Right atrium auricular region (tissue), 2 donors: ENCODE measurements at regions not wholly inside any gene's neighbourhood (a gene's known extent, or its start where the extent isn't known, plus 50 kb on each side); places are given as distances from the start of the nearest gene placed in this dataset.

Experiments
- DNase-seq: peaks from one replicate; pipeline ENCODE4 v3.0.0-alpha.2; 2019; ENCODE audit warnings: low spot score
- H3K27ac ChIP-seq, 2 donors: fragments of 200-600 bp; sonication (generic); 1 replicate in 1 of 2; 2 replicates in 1 of 2; pipeline ENCODE4 v1.5.1; 2016 to 2019
- H3K27me3 ChIP-seq, 2 donors: fragments of 200-600 bp; sonication (generic); one replicate each; pipeline versions ENCODE4 v1.5.1 to v1.6.0; 2017 to 2019
- H3K36me3 ChIP-seq: fragments of 200-600 bp; sonication (generic); one replicate; pipeline ENCODE4 v1.5.1; 2016
- H3K4me1 ChIP-seq, 2 donors: fragments of 200-600 bp; sonication (generic); one replicate each; pipeline versions ENCODE4 v1.5.1 to v1.6.0; 2017 to 2019
- H3K4me3 ChIP-seq, 2 donors: fragments of 200-600 bp; sonication (generic); 1 replicate in 1 of 2; 2 replicates in 1 of 2; pipeline ENCODE4 v1.5.1; 2017 to 2019; ENCODE audit warnings: mild to moderate bottlenecking in 1 of 2, moderate library complexity in 1 of 2
- H3K9me3 ChIP-seq, 2 donors: fragments of 200-600 bp; sonication (generic); one replicate each; pipeline ENCODE4 v1.5.1; 2019
- TF ChIP-seq, protein P1 (sequence below), 2 donors: fragments of 200-600 bp; sonication (generic); IDR thresholded peaks; one replicate each; pipeline ENCODE4 v1.5.1; 2019; ENCODE audit warnings: antibody characterized with exemption in 2 of 2

DNA sequence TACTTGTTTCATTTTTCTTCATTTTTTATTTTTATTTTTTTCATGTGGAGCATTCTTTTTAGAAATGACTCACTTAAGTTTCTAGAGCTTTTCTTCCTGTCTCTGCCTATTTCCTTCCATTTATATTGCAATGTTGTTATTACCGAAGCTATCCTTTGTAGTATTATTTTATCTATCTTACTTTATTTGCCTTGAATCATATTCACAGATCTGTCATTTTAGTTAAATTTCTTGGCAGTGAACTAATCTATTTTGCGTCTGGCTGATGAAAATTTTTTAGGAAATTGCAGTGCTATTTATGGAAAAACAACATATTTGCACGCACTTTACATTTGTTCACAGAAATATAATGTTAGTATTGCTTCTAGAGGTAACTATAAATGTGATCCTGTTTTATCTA is 956.9 kb upstream of the SLC39A10 start:
- no peaks in the 10 kb centered on the region for H3K9me3 ChIP-seq
- H3K4me1 ChIP-seq, result no peaks in the 10 kb centered on the region
- H3K27ac ChIP-seq, result no peak overlapping the region
- DNase-seq, result no peak
- H3K4me3 ChIP-seq, result no peak overlapping the region
- no peaks in the 10 kb centered on the region for H3K27me3 ChIP-seq
- no peaks in the 10 kb centered on the region for H3K36me3 ChIP-seq
- TF ChIP-seq, protein P1, sequence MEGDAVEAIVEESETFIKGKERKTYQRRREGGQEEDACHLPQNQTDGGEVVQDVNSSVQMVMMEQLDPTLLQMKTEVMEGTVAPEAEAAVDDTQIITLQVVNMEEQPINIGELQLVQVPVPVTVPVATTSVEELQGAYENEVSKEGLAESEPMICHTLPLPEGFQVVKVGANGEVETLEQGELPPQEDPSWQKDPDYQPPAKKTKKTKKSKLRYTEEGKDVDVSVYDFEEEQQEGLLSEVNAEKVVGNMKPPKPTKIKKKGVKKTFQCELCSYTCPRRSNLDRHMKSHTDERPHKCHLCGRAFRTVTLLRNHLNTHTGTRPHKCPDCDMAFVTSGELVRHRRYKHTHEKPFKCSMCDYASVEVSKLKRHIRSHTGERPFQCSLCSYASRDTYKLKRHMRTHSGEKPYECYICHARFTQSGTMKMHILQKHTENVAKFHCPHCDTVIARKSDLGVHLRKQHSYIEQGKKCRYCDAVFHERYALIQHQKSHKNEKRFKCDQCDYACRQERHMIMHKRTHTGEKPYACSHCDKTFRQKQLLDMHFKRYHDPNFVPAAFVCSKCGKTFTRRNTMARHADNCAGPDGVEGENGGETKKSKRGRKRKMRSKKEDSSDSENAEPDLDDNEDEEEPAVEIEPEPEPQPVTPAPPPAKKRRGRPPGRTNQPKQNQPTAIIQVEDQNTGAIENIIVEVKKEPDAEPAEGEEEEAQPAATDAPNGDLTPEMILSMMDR (IDR thresholded peaks at IDR 0.05), result no peak

DNA sequence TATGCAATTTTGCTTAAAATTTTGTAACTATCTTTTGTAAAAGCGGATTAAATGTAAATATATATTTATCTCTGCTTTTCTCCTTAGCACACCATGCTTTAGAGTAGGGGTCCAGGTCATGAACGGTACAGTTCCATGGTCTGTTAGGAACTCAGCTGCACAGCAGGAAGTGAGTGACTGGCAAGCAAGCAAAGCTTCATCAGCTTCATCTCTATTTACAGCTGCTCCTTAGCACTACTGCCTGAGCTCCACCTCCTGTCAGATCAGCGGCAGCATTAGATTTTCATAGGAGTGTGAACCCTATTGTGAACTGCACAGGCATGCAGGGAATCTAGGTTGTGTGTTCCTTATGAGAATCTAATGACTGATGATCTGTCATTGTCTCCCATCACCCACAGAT is 959.0 kb upstream of the SLC39A10 start:
- H3K9me3 ChIP-seq, result no peaks in the 10 kb centered on the region
- no peak for DNase-seq
- no peak overlapping the region for H3K4me3 ChIP-seq
- H3K36me3 ChIP-seq, result no peaks in the 10 kb centered on the region
- TF ChIP-seq, protein P1 (IDR thresholded peaks at IDR 0.05), result no peak
- no peak overlapping the region for H3K27ac ChIP-seq
- no peaks in the 10 kb centered on the region for H3K27me3 ChIP-seq
- no peaks in the 10 kb centered on the region for H3K4me1 ChIP-seq

DNA sequence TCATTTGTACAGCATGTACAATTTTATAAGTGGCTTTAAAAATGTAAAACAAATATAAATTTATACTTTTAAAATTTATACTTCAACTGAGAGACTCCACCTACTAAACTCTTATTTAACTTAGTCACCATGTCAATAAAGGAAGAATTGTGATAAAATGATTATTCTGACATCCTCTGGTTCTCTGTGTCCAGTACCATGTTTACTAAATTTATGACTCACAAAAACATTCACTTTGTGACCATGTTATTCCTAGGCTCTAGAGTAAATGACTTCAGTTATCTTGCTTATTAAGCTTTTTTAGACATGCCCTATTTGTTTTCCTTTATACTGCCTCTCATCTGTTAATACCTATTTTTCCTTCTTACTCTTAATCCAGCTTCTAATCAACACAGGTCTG is 959.6 kb upstream of the SLC39A10 start:
- Histone ChIP-seq H3K4me1 (no peaks in the 10 kb centered on the region), H3K9me3 (no peaks in the 10 kb centered on the region), H3K27me3 (no peaks in the 10 kb centered on the region), H3K4me3 (no peak overlapping the region), H3K36me3 (no peaks in the 10 kb centered on the region), H3K27ac (no peak overlapping the region)
- TF ChIP-seq, protein P1 (IDR thresholded peaks at IDR 0.05), result no peak
- no peak for DNase-seq

DNA sequence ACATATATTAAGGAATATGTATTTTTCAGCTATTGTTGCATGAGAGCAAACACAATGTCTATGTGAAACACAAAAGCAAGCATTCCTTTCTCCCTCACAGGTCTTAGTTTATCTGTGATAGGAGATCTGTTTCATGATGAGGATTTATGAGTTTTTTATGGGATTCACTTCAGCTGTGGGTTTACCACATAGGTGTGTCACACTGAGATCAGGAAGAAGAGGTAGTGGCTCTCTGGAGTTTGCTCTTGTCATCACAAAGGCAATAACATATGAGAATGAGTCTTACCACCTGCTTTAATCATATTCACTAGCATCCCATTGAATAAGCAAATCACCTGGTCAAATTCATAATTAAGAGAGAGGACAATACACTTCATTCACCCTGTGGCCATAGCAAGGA is 960.3 kb upstream of the SLC39A10 start:
- Histone ChIP-seq H3K27me3 (no peaks in the 10 kb centered on the region), H3K36me3 (no peaks in the 10 kb centered on the region), H3K9me3 (no peaks in the 10 kb centered on the region), H3K4me1 (no peaks in the 10 kb centered on the region), H3K27ac (no peak overlapping the region), H3K4me3 (no peak overlapping the region)
- DNase-seq, result no peak
- TF ChIP-seq, protein P1 (IDR thresholded peaks at IDR 0.05), result no peak

DNA sequence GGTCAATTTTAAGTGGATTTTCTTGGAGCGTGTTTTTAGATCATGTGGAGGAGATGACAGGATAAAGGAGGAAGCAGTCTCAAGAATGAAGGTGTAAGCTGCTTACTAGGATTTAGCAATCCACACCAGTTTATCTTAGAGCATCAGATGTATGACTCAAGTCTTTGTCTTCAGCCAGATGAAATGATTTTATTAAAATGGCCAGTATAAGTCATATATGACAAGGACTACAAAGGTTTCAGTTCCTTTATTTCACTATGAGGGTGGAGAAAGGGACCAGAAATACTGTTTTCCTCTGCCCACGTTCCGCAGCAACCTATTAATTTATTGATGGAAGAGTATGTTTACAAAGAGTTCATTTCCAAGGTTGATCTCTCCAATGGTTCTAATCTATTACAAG is 970.5 kb upstream of the SLC39A10 start:
- TF ChIP-seq, protein P1 (IDR thresholded peaks at IDR 0.05), result no peak
- Histone ChIP-seq H3K4me1 (no peaks in the 10 kb centered on the region), H3K27me3 (no peaks in the 10 kb centered on the region), H3K36me3 (no peaks in the 10 kb centered on the region), H3K4me3 (no peak overlapping the region), H3K9me3 (no peaks in the 10 kb centered on the region), H3K27ac (no peak overlapping the region)
- no peak for DNase-seq

DNA sequence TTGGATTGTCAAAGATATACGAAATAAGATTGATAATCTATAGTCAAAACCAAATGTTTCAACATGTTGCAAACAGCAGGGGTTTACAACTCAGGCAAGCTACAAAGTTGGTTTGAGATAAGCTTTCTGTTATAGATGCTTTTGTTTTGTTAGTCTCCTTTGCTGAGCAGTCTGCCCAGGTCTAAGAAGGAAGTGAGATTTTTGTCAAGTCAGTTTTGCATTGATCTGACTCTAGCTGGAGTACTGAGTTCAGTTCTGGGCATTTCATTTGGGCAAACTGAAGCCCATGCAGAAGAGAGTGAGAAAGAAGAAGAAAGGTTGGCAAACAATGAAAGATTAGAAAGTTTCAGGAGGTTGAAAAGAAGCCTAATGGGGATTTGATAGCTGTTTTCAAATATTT is 983.0 kb upstream of the SLC39A10 start:
- Histone ChIP-seq H3K9me3 (no peaks in the 10 kb centered on the region), H3K4me1 (no peaks in the 10 kb centered on the region), H3K4me3 (no peak overlapping the region), H3K36me3 (no peaks in the 10 kb centered on the region), H3K27ac (no peak overlapping the region), H3K27me3 (no peaks in the 10 kb centered on the region)
- TF ChIP-seq, protein P1 (IDR thresholded peaks at IDR 0.05), result no peak
- no peak for DNase-seq
